Loucy (cell line): ENCODE measurements at regions not wholly inside any gene's neighbourhood (a gene's known extent, or its start where the extent isn't known, plus 50 kb on each side); places are given as distances from the start of the nearest gene placed in this dataset.

Experiments used
- H2AFZ ChIP-seq: fragments of 200-600 bp; sonication (generic); 2 replicates; pipeline ENCODE4 v1.6.0; 2016; ENCODE audit warnings: antibody characterized with exemption, mild to moderate bottlenecking, low read length, moderate library complexity
- H3F3A ChIP-seq: fragments of 200-600 bp; 2 replicates; pipeline ENCODE4 v1.6.0; 2016; ENCODE audit warnings: antibody characterized with exemption, low read depth, mild to moderate bottlenecking
- H3K27me3 ChIP-seq: fragments of 200-600 bp; sonication (generic); 2 replicates; pipeline ENCODE4 v1.6.1; 2014; ENCODE audit warnings: low read length, mild to moderate bottlenecking; ENCODE audit not compliant: insufficient read depth, poor library complexity, severe bottlenecking
- H3K36me3 ChIP-seq: fragments of 200-600 bp; sonication (generic); 2 replicates; pipeline ENCODE4 v1.6.1; 2016; ENCODE audit warnings: low read length; ENCODE audit not compliant: insufficient read depth
- H3K4me1 ChIP-seq: fragments of 200-600 bp; sonication (generic); 2 replicates; pipeline ENCODE4 v1.5.1; 2014; ENCODE audit warnings: low read length, mild to moderate bottlenecking; ENCODE audit not compliant: insufficient read depth, poor library complexity, severe bottlenecking
- H3K4me2 ChIP-seq: fragments of 200-600 bp; sonication (generic); 2 replicates; pipeline ENCODE4 v1.6.0; 2014; ENCODE audit warnings: antibody characterized with exemption, low read length, low read depth, mild to moderate bottlenecking; ENCODE audit not compliant: poor library complexity, severe bottlenecking
- H3K4me3 ChIP-seq: fragments of 200-600 bp; sonication (generic); 2 replicates; pipeline ENCODE4 v1.5.1; 2014; ENCODE audit warnings: low read length, mild to moderate bottlenecking, mixed read lengths; ENCODE audit not compliant: poor library complexity, severe bottlenecking
- H3K79me2 ChIP-seq: fragments of 200-600 bp; sonication (generic); 2 replicates; pipeline ENCODE4 v1.6.1; 2014; ENCODE audit warnings: low read length; ENCODE audit not compliant: insufficient read depth
- H3K9ac ChIP-seq: fragments of 200-600 bp; sonication (generic); 2 replicates; pipeline ENCODE4 v1.6.0; 2014; ENCODE audit warnings: mild to moderate bottlenecking, low read depth, low read length, moderate library complexity; ENCODE audit not compliant: poor library complexity, severe bottlenecking
- H3K9me2 ChIP-seq: fragments of 200-600 bp; sonication (generic); replicated peaks from 2 replicates; pipeline ENCODE4 v1.6.1; 2016; ENCODE audit warnings: low read depth, low read length, mixed read lengths
- H3K9me3 ChIP-seq: fragments of 200-600 bp; sonication (generic); 2 replicates; pipeline ENCODE4 v1.6.1; 2014; ENCODE audit warnings: mild to moderate bottlenecking, antibody characterized with exemption, low read length, low read depth; ENCODE audit not compliant: insufficient read depth
- H4K20me1 ChIP-seq: fragments of 200-600 bp; sonication (generic); 2 replicates; pipeline ENCODE4 v1.6.0; 2014; ENCODE audit warnings: antibody characterized with exemption, low read length, mild to moderate bottlenecking; ENCODE audit not compliant: insufficient read depth, poor library complexity, severe bottlenecking
- EZH2phosphoT487 ChIP-seq: fragments of 200-600 bp; IDR thresholded peaks from 2 replicates; pipeline ENCODE4 v1.6.1; 2018; ENCODE audit warnings: antibody characterized with exemption, mild to moderate bottlenecking, moderate library complexity, borderline replicate concordance
- TF ChIP-seq, protein P1 (sequence below): fragments of 200-600 bp; sonication (generic); conservative IDR thresholded peaks from 2 replicates; pipeline ENCODE4 v1.5.1; 2014; ENCODE audit warnings: mild to moderate bottlenecking, antibody characterized with exemption, low read length

DNA sequence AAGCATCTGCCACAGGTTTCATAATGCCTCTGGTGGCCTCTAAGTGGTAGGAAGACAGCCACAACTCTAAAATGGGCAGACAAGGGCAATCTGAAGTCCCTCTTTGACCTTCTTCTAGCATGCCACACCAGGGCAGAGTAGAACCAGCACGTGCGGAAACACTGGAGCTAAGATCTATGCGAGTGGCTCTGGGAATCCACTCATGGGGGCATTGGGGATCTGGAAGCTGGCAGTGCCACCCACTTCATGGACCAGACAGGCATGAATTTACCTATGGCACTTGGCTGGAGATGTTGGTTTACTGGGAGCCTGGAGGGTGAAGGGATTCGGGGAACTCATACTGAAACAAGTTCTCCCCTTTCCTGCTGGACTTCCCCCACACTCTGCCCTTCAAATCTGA, 337.4 kb downstream of the MIAT start:
- no peaks in the 10 kb centered on the region for H3K79me2 ChIP-seq

DNA sequence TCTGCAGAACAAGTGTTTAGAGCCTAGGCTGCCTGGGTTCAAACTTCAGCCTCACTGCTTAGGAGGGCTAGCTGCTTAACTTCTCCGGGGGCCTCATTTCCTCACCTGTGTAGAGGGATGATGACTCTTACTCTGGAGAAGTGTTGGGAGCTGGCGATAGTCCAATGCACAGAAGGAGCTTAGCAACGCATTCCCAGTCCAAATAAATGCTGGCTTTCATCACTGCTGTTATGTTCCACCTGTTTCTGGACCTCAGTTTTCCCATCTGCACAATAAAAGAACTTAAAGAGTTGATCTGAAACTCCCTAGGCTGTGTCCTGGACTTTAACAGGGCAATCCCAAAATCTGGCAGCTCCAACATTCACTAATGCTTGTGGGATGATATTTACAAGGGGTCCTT, 337.8 kb downstream of the MIAT start:
- Histone ChIP-seq H3K9ac (no peak overlapping the region), H2AFZ (no peak overlapping the region), H3K79me2 (no peaks in the 10 kb centered on the region), H3K9me3 (no peaks in the 10 kb centered on the region), H4K20me1 (no peaks in the 10 kb centered on the region), H3F3A (no peaks in the 10 kb centered on the region), H3K4me3 (no peak overlapping the region), H3K27me3 (no peaks in the 10 kb centered on the region), H3K9me2 (no peaks in the 10 kb centered on the region), H3K36me3 (no peaks in the 10 kb centered on the region), H3K4me1 (no peaks in the 10 kb centered on the region), H3K4me2 (no peak overlapping the region)
- TF ChIP-seq EZH2phosphoT487: no peak

More for the DNA sequence above, 337.4 kb downstream of the MIAT start:
- Histone ChIP-seq H3K4me2 (no peak overlapping the region), H3K9me2 (no peaks in the 10 kb centered on the region), H3F3A (no peaks in the 10 kb centered on the region), H3K9me3 (no peaks in the 10 kb centered on the region), H3K9ac (no peak overlapping the region), H3K4me3 (no peak overlapping the region), H4K20me1 (no peaks in the 10 kb centered on the region), H3K4me1 (no peaks in the 10 kb centered on the region), H3K27me3 (no peaks in the 10 kb centered on the region), H2AFZ (no peak overlapping the region), H3K36me3 (no peaks in the 10 kb centered on the region)
- TF ChIP-seq EZH2phosphoT487: no peak
- TF ChIP-seq, protein P1, sequence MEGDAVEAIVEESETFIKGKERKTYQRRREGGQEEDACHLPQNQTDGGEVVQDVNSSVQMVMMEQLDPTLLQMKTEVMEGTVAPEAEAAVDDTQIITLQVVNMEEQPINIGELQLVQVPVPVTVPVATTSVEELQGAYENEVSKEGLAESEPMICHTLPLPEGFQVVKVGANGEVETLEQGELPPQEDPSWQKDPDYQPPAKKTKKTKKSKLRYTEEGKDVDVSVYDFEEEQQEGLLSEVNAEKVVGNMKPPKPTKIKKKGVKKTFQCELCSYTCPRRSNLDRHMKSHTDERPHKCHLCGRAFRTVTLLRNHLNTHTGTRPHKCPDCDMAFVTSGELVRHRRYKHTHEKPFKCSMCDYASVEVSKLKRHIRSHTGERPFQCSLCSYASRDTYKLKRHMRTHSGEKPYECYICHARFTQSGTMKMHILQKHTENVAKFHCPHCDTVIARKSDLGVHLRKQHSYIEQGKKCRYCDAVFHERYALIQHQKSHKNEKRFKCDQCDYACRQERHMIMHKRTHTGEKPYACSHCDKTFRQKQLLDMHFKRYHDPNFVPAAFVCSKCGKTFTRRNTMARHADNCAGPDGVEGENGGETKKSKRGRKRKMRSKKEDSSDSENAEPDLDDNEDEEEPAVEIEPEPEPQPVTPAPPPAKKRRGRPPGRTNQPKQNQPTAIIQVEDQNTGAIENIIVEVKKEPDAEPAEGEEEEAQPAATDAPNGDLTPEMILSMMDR: no peak

DNA sequence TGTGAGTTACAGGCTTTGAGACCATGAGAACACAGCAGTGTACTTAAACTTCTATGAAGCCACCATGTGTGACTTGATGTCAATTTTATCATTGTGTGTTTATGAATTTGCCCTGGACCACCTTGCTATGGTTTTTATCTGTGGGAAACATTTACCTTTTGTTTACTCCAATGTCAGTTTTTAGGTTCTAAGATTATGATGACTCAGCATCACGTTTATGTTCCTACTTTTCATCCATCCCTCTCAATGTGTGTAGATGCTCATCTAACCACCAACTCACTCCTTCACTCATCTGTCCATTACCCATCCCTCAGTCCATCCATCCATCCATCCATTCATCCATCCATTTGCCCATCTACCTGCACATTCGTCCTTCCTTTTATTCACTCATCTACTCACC, 338.8 kb downstream of the MIAT start:
- TF ChIP-seq EZH2phosphoT487: no peak
- TF ChIP-seq, protein P1: no peak
- Histone ChIP-seq H4K20me1 (no peaks in the 10 kb centered on the region), H3K9me2 (no peaks in the 10 kb centered on the region)

DNA sequence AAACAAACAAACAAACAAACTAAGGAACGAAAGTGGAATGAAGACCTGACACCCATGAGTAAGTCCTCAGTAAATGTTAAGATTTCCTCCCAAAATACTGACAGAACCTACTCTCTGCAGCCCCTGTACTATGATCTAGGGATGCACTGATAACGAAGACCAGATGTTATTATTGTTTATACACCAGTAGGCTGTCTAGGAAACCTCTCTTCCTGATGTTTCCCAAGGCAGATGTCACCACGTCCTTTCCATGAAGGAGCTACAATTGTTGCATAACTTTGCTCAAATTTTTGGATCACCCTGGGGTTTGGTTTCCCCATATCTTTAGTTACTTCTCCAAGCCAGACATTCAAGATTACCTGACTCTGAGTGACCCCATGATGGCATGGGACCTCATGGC, 340.7 kb downstream of the MIAT start:
- Histone ChIP-seq H3K36me3 (no peaks in the 10 kb centered on the region), H3K4me1 (no peaks in the 10 kb centered on the region), H3K4me3 (no peak overlapping the region), H2AFZ (no peak overlapping the region), H3F3A (no peaks in the 10 kb centered on the region), H3K9me3 (no peaks in the 10 kb centered on the region), H3K9ac (no peak overlapping the region), H3K79me2 (no peaks in the 10 kb centered on the region), H3K9me2 (no peaks in the 10 kb centered on the region), H3K4me2 (no peak overlapping the region), H3K27me3 (no peaks in the 10 kb centered on the region), H4K20me1 (no peaks in the 10 kb centered on the region)
- TF ChIP-seq, protein P1: no peak
- TF ChIP-seq EZH2phosphoT487: no peak

More for the DNA sequence above, 338.8 kb downstream of the MIAT start:
- Histone ChIP-seq H3K4me1 (no peaks in the 10 kb centered on the region), H3K36me3 (no peaks in the 10 kb centered on the region), H3F3A (no peaks in the 10 kb centered on the region), H3K9ac (no peak overlapping the region), H3K9me3 (no peaks in the 10 kb centered on the region), H2AFZ (no peak overlapping the region), H3K27me3 (no peaks in the 10 kb centered on the region), H3K4me3 (no peak overlapping the region), H3K4me2 (no peak overlapping the region), H3K79me2 (no peaks in the 10 kb centered on the region)
